AG09319 (cell line): ENCODE measurements at regions not wholly inside any gene's neighbourhood (a gene's known extent, or its start where the extent isn't known, plus 50 kb on each side); places are given as distances from the start of the nearest gene placed in this dataset.

Experiments used
- DNase-seq: peaks from one replicate; pipeline ENCODE4 v3.0.0-alpha.2; 2010; ENCODE audit warnings: low read depth; ENCODE audit errors: extremely low read depth
- CTCF ChIP-seq: IDR thresholded peaks from 2 replicates; pipeline ENCODE4 v1.5.1; 2011; ENCODE audit warnings: low read depth, mild to moderate bottlenecking, inconsistent platforms, low read length, moderate library complexity

DNA sequence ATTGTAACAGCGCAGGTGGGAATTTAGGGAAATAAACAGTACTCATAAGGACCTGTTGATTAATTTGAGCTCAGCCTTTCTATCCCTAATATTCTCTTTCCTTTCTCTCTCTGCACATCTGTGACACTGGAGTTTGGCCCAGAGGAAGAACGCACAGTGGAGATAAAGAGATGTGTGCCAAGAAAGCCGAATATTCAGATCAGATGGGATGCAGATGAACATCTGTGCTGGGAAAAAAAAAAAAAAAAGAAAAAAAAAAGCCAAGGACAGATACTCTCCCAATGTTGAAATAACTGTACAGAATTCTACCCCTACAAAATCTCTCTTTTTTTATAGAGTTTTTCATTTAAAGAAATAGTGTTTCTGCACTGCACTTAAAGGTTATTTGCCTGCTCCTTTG is 485.4 kb downstream of the KCNJ2 start:
- DNase-seq: no peak
- TF ChIP-seq CTCF: no peak

- TF ChIP-seq CTCF: no peak
- DNase-seq: no peak
These were observed 486.0 kb downstream of the KCNJ2 start for GRCh38 chr17:70655176-70655958.

DNA sequence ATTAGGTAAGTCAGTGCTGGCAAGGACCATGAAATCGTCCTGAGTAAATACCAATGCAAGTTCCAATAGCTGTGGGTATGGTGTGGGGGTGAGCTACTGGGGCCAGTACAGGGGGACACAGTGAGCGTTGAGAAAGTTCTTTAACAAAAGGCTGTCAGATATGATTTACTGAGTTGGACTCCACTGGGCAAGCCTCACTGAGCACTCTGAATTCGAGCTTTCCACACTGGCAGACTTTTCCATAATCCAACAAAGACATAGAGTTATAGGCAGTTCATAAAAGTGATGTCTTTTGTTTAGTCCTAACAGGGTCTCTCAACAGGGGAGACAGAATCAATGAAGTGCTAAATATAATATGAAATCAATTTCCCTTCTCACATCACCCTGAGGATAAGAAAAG is 489.0 kb downstream of the KCNJ2 start:
- DNase-seq: no peak
- TF ChIP-seq CTCF: no peak

- no peak for TF ChIP-seq CTCF
- no peak for DNase-seq
These were observed 489.5 kb downstream of the KCNJ2 start for GRCh38 chr17:70658840-70659239.

DNA sequence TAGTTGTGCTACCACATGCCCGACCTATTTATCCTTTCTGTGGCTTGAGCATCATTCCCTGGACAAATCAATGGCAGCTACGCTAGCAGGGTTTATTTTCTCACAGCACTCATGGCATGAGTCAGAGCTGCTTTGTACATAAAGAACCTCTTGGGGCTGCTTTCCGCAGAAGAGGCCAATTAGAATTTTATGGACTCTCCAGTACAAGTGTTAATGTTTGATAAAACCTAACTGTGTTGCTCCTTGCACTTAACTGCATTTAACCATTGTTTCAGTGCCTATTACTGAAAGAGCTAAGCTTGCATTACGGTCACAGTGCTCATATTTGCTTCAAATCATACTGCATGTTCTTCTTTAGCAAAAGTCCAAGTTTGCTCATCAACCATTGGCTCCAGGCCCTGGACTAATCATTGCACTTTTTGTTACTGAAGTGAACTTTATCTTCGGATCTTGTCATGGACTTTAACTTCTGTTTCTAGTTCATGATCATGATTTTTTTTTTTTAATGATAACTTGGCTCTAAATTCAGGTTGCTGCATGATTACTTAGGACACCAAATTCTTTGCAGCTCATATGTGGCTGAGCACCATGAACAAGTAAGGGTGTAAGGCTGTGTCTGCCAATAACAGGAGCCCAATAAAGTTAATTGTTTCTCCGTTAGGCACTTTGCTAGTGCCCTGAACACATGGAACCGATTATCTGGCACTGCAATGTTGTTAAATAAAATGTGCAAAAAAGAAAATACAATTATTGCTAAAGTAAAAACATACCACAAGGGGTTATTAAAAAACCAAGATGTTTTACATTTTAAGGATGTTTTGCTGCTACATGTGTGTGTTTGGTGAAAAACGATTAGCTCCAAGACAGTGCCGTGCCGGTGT is 492.2 kb downstream of the KCNJ2 start:
- DNase-seq: no peak
- TF ChIP-seq CTCF: no peak

- no peak for TF ChIP-seq CTCF
- no peak for DNase-seq
These were observed 499.1 kb downstream of the KCNJ2 start for GRCh38 chr17:70668276-70668937.
